Thyroid gland (tissue), 4 donors: ENCODE measurements at regions not wholly inside any gene's neighbourhood (a gene's known extent, or its start where the extent isn't known, plus 50 kb on each side); places are given as distances from the start of the nearest gene placed in this dataset.

ENCODE experiments used
- DNase-seq, 2 donors: peaks; one replicate each; pipeline ENCODE4 v3.0.0-alpha.2; 2019
- H3K27ac ChIP-seq, 3 donors: fragments of 200-600 bp; sonication (generic); 1 replicate in 2 of 3; 2 replicates in 1 of 3; pipeline ENCODE4 v1.5.1; 2016 to 2019; ENCODE audit warnings: mild to moderate bottlenecking in 1 of 3, moderate library complexity in 1 of 3
- H3K27me3 ChIP-seq: fragments of 200-600 bp; sonication (generic); one replicate; pipeline ENCODE4 v1.5.1; 2019
- H3K36me3 ChIP-seq, 2 donors: fragments of 200-600 bp; sonication (generic); one replicate each; pipeline ENCODE4 v1.5.1; 2016 to 2019
- H3K4me1 ChIP-seq, 2 donors: fragments of 200-600 bp; sonication (generic); one replicate each; pipeline ENCODE4 v1.5.1; 2017 to 2019
- H3K4me3 ChIP-seq, 3 donors: fragments of 200-600 bp; sonication (generic); replicated peaks in 1 of 3; 1 replicate in 2 of 3; 2 replicates in 1 of 3; pipeline ENCODE4 v1.5.1; 2016; ENCODE audit warnings: mild to moderate bottlenecking in 1 of 3
- H3K9me3 ChIP-seq: fragments of 200-600 bp; sonication (generic); one replicate; pipeline ENCODE4 v1.5.1; 2017
- CTCF ChIP-seq, 6 experiments: fragments of 200-600 bp in 3 of 6; fragments of 450-650 bp in 3 of 6; sonication (generic) in 3 of 6; IDR thresholded peaks; one replicate each; pipeline ENCODE4 v1.5.1; 2016 to 2019; ENCODE audit warnings: antibody characterized with exemption in 6 of 6, mild to moderate bottlenecking in 2 of 6, inconsistent platforms in 1 of 6, moderate library complexity in 1 of 6
- POLR2A ChIP-seq, 2 donors: fragments of 450-650 bp; IDR thresholded peaks; one replicate each; pipeline ENCODE4 v1.6.1; 2017; ENCODE audit warnings: antibody characterized with exemption in 2 of 2, mild to moderate bottlenecking in 2 of 2, moderate library complexity in 1 of 2
- WGBS, 2 donors: methylation state at CpG; one replicate each; pipeline ENCODE4 v1.1.5; 2017; 5-methylcytosine and 5-hydroxymethylcytosine counted together
- intact Hi-C: fragments of 100-400 bp; cut with DNase I; formaldehyde crosslinking; loops from one replicate; pipeline ENCODE4 v1.15.1; 2023

- TF ChIP-seq POLR2A (IDR thresholded peaks at IDR 0.05) = no peak
- TF ChIP-seq CTCF (IDR thresholded peaks at IDR 0.05) = no peak
- Histone ChIP-seq H3K27me3 (no peaks in the 10 kb centered on the region), H3K9me3 (no peaks in the 10 kb centered on the region), H3K36me3 (no peaks in the 10 kb centered on the region), H3K4me3 (no peak overlapping the region), H3K4me1 (no peaks in the 10 kb centered on the region), H3K27ac (no peak overlapping the region)
- WGBS, 2 donors = 94 to 96% methylated on average over 5 of the region's 5 CpGs
- DNase-seq = no peak
- intact Hi-C loops = no loop called here
Observed at GRCh38 chr6:14270142-14270893, 152.7 kb downstream of the CD83 start.

- no peaks in the 10 kb centered on the region for H3K27me3 ChIP-seq
- DNase-seq = no peak
- H3K4me3 ChIP-seq = no peak overlapping the region
- TF ChIP-seq CTCF (IDR thresholded peaks at IDR 0.05) = no peak
- TF ChIP-seq POLR2A (IDR thresholded peaks at IDR 0.05) = no peak
- WGBS, 2 donors = 80 to 81% methylated on average over 11 of the region's 11 CpGs
- H3K9me3 ChIP-seq = no peaks in the 10 kb centered on the region
- intact Hi-C loops = no loop called here
- peaks cover 5 to 7% of the 10 kb centered on the region in 2 donors for H3K4me1 ChIP-seq
- H3K27ac ChIP-seq = no peak overlapping the region
- no peaks in the 10 kb centered on the region for H3K36me3 ChIP-seq
Observed at GRCh38 chr6:14270925-14271788, 153.6 kb downstream of the CD83 start.

GRCh38 chr6:14271789-14272736, 154.5 kb downstream of the CD83 start:
- Histone ChIP-seq H3K36me3 (no peaks in the 10 kb centered on the region), H3K27me3 (no peaks in the 10 kb centered on the region), H3K4me1 (peaks cover 9 to 15% of the 10 kb centered on the region in 2 donors), H3K4me3 (no peak overlapping the region), H3K9me3 (no peaks in the 10 kb centered on the region), H3K27ac (no peak overlapping the region)
- intact Hi-C loops = no loop called here
- TF ChIP-seq POLR2A (IDR thresholded peaks at IDR 0.05) (no peak), CTCF (IDR thresholded peaks at IDR 0.05) (no peak)
- WGBS, 2 donors = 66 to 83% methylated on average over 4 of the region's 4 CpGs
- DNase-seq = no peak

GRCh38 chr6:14272737-14273085, 155.1 kb downstream of the CD83 start:
- DNase-seq = no peak
- no peak for TF ChIP-seq POLR2A (IDR thresholded peaks at IDR 0.05)
- no peak for TF ChIP-seq CTCF (IDR thresholded peaks at IDR 0.05)
- intact Hi-C loops = no loop called here
- peaks cover 9 to 19% of the 10 kb centered on the region in 2 donors for H3K4me1 ChIP-seq
- no peaks in the 10 kb centered on the region for H3K36me3 ChIP-seq
- no peak overlapping the region for H3K4me3 ChIP-seq
- WGBS, 2 donors = 100% methylated on average over 1 of the region's 1 CpG
- H3K27me3 ChIP-seq = no peaks in the 10 kb centered on the region
- H3K9me3 ChIP-seq = no peaks in the 10 kb centered on the region
- no peak overlapping the region for H3K27ac ChIP-seq
